Keratinocyte (primary cell): ENCODE measurements at regions not wholly inside any gene's neighbourhood (a gene's known extent, or its start where the extent isn't known, plus 50 kb on each side); places are given as distances from the start of the nearest gene placed in this dataset.

ENCODE experiments used
- DNase-seq: peaks from one replicate; pipeline ENCODE4 v3.0.0-alpha.2; 2011; ENCODE audit warnings: low read depth, missing footprints, low spot score
- FAIRE-seq: peaks from 2 replicates; lab custom pipeline; 2011; peaks lifted over from hg19 to GRCh38; lab: Jason Lieb, UNC
- H2AFZ ChIP-seq: 2 replicates; pipeline ENCODE4 v1.6.0; 2012; ENCODE audit warnings: low read length, control low read depth, inconsistent platforms; ENCODE audit not compliant: control insufficient read depth
- H3K27ac ChIP-seq: 2 replicates; pipeline ENCODE4 v1.5.1; 2011; ENCODE audit warnings: low read length; ENCODE audit not compliant: control insufficient read depth, insufficient read depth
- H3K27me3 ChIP-seq: 3 replicates; pipeline ENCODE4 v1.6.0; 2011; ENCODE audit warnings: low read length; ENCODE audit not compliant: control insufficient read depth, insufficient read depth; ENCODE audit errors: extremely low read depth
- H3K36me3 ChIP-seq, 2 experiments: 2 replicates in 1 of 2; 3 replicates in 1 of 2; pipeline ENCODE4 v1.5.1; 2011; ENCODE audit warnings: low read length in 2 of 2, mild to moderate bottlenecking in 1 of 2; ENCODE audit not compliant: control insufficient read depth in 2 of 2, insufficient read depth in 2 of 2; ENCODE audit errors: extremely low read depth in 1 of 2
- H3K4me1 ChIP-seq: 3 replicates; pipeline ENCODE4 v1.5.1; 2011; ENCODE audit warnings: low read length; ENCODE audit not compliant: control insufficient read depth, insufficient read depth; ENCODE audit errors: extremely low read depth
- H3K4me2 ChIP-seq: 3 replicates; pipeline ENCODE4 v1.6.0; 2011; ENCODE audit warnings: low read depth, low read length; ENCODE audit not compliant: control insufficient read depth, insufficient read depth; ENCODE audit errors: extremely low read depth
- H3K4me3 ChIP-seq, 3 experiments: fragments of 200-600 bp in 1 of 3; sonication (generic) in 1 of 3; 2 replicates in 2 of 3; 3 replicates in 1 of 3; pipeline ENCODE4 v1.5.1; 2011 to 2016; ENCODE audit warnings: low read length in 3 of 3, mild to moderate bottlenecking in 3 of 3, control low read depth in 2 of 3, inconsistent platforms in 1 of 3, low read depth in 1 of 3, mixed read lengths in 1 of 3, mixed run types in 1 of 3, moderate library complexity in 1 of 3; ENCODE audit not compliant: control insufficient read depth in 2 of 3, insufficient read depth in 2 of 3; ENCODE audit errors: extremely low read depth in 1 of 3
- H3K79me2 ChIP-seq: 2 replicates; pipeline ENCODE4 v1.6.0; 2012; ENCODE audit warnings: low read length; ENCODE audit not compliant: control insufficient read depth, insufficient read depth
- H3K9ac ChIP-seq: 3 replicates; pipeline ENCODE4 v1.6.0; 2011; ENCODE audit warnings: low read length; ENCODE audit not compliant: control insufficient read depth, insufficient read depth; ENCODE audit errors: extremely low read depth
- H3K9me1 ChIP-seq: 3 replicates; pipeline ENCODE4 v1.6.0; 2011; ENCODE audit warnings: low read length; ENCODE audit not compliant: control insufficient read depth, insufficient read depth; ENCODE audit errors: extremely low read depth
- H3K9me3 ChIP-seq: 2 replicates; pipeline ENCODE4 v1.5.1; 2012; ENCODE audit warnings: low read depth, low read length; ENCODE audit not compliant: control insufficient read depth
- H4K20me1 ChIP-seq: 3 replicates; pipeline ENCODE4 v1.6.0; 2011; ENCODE audit warnings: low read length; ENCODE audit not compliant: control insufficient read depth, insufficient read depth; ENCODE audit errors: extremely low read depth
- EZH2 ChIP-seq: IDR thresholded peaks from one replicate; pipeline ENCODE4 v1.6.1; 2012; ENCODE audit warnings: inconsistent platforms, mild to moderate bottlenecking, low read length, moderate library complexity
- dilution Hi-C: fragments of 300-500 bp; cut with MboI; formaldehyde crosslinking; loops from one replicate; pipeline ENCODE4 v1.7.0; 2020; ENCODE audit warnings: low sequenced_read_pairs; ENCODE audit not compliant: extremely low pct_ligation_motif_present
- TF ChIP-seq, protein P1 (sequence below), 3 experiments: IDR thresholded peaks in 1 of 3; conservative IDR thresholded peaks in 1 of 3; optimal IDR thresholded peaks in 1 of 3; 2 replicates in 2 of 3; 3 replicates in 1 of 3; pipeline versions ENCODE3 to v1.5.1; 2011; ENCODE audit warnings: low read length in 3 of 3, mild to moderate bottlenecking in 3 of 3, moderate library complexity in 2 of 3, control low read depth in 1 of 3, inconsistent platforms in 1 of 3; ENCODE audit not compliant: insufficient read depth in 2 of 3; ENCODE audit errors: extremely low read depth in 1 of 3

DNA sequence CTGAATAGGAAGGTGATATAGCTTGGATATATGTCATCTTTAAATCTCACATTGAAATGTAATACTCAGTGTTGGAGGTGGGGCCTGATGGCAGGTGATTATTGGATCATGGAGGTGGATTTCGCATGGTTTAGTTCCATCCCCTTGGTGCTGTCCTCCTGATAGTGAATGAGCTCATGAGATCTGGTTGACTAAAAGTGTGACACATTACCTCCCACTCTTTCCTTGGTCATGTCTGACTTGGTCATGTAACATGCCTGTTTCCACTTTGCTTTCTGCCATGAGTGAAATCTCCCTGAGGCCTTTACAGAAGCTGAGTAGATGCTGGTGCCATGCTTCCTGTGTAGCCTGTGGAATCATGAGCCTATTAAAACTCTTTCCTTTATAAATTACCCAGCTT lies 664.5 kb upstream of the NR5A2 start:
- no peak overlapping the region for H3K27ac ChIP-seq
- H3K4me1 ChIP-seq = no peaks in the 10 kb centered on the region
- H3K9me3 ChIP-seq = no peaks in the 10 kb centered on the region
- H3K9me1 ChIP-seq = no peaks in the 10 kb centered on the region
- DNase-seq (no peak), FAIRE-seq (no peak)
- TF ChIP-seq, protein P1, sequence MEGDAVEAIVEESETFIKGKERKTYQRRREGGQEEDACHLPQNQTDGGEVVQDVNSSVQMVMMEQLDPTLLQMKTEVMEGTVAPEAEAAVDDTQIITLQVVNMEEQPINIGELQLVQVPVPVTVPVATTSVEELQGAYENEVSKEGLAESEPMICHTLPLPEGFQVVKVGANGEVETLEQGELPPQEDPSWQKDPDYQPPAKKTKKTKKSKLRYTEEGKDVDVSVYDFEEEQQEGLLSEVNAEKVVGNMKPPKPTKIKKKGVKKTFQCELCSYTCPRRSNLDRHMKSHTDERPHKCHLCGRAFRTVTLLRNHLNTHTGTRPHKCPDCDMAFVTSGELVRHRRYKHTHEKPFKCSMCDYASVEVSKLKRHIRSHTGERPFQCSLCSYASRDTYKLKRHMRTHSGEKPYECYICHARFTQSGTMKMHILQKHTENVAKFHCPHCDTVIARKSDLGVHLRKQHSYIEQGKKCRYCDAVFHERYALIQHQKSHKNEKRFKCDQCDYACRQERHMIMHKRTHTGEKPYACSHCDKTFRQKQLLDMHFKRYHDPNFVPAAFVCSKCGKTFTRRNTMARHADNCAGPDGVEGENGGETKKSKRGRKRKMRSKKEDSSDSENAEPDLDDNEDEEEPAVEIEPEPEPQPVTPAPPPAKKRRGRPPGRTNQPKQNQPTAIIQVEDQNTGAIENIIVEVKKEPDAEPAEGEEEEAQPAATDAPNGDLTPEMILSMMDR (optimal IDR thresholded peaks at IDR 0.05 in 1 of 3, IDR thresholded peaks at IDR 0.05 in 1 of 3, conservative IDR thresholded peaks at IDR 0.05 in 1 of 3; ENCODE audit: extremely low read depth in 1 of 3, insufficient read depth in 2 of 3, low read length in 3 of 3) = no peak
- TF ChIP-seq EZH2 = no peak
- dilution Hi-C loops = no loop called here
- no peaks in the 10 kb centered on the region for H3K36me3 ChIP-seq
- H3K4me2 ChIP-seq = no peak overlapping the region
- no peaks in the 10 kb centered on the region for H3K27me3 ChIP-seq
- no peaks in the 10 kb centered on the region for H3K79me2 ChIP-seq
- H3K4me3 ChIP-seq = no peak overlapping the region
- no peaks in the 10 kb centered on the region for H4K20me1 ChIP-seq
- no peak overlapping the region for H3K9ac ChIP-seq
- no peak overlapping the region for H2AFZ ChIP-seq

DNA sequence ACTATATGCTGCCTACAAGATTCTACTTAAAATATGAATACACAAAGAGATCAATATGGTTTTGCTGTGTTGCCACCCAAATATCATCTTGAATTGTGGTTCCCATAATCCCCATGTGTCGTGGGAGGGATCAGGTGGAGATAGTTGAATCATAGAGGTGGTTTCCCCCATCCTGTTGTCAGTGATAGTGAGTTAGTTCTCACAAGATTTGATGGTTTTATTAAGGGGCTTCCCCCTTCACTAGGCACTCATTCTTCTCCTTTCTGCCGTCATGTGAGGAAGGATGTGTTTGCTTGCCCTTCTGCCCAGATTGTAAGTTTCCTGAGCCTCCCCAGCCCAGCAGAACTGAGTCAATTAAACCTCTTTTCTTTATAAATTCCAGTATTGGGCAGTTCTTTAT lies 654.4 kb upstream of the NR5A2 start:
- FAIRE-seq (no peak), DNase-seq (no peak)
- no peak overlapping the region for H3K4me2 ChIP-seq
- no peak overlapping the region for H3K4me3 ChIP-seq
- no peaks in the 10 kb centered on the region for H3K9me1 ChIP-seq
- H3K9ac ChIP-seq = no peak overlapping the region
- no peaks in the 10 kb centered on the region for H3K36me3 ChIP-seq
- no peak overlapping the region for H2AFZ ChIP-seq
- no peaks in the 10 kb centered on the region for H4K20me1 ChIP-seq
- H3K79me2 ChIP-seq = no peaks in the 10 kb centered on the region
- no peaks in the 10 kb centered on the region for H3K4me1 ChIP-seq
- no peaks in the 10 kb centered on the region for H3K9me3 ChIP-seq
- dilution Hi-C loops = no loop called here
- H3K27ac ChIP-seq = no peak overlapping the region
- no peaks in the 10 kb centered on the region for H3K27me3 ChIP-seq
- no peak for TF ChIP-seq EZH2
- TF ChIP-seq, protein P1 (optimal IDR thresholded peaks at IDR 0.05 in 1 of 3, IDR thresholded peaks at IDR 0.05 in 1 of 3, conservative IDR thresholded peaks at IDR 0.05 in 1 of 3; ENCODE audit: extremely low read depth in 1 of 3, insufficient read depth in 2 of 3, low read length in 3 of 3) = no peak
